ENCODE measurements at regions not wholly inside any gene's neighbourhood (a gene's known extent, or its start where the extent isn't known, plus 50 kb on each side); places are given as distances from the start of the nearest gene placed in this dataset.
"Not testable (repeated sequence)": the region's sequence is repeated elsewhere in the genome, so short reads cannot be mapped to it uniquely, and the experiment has no call there.

DNA sequence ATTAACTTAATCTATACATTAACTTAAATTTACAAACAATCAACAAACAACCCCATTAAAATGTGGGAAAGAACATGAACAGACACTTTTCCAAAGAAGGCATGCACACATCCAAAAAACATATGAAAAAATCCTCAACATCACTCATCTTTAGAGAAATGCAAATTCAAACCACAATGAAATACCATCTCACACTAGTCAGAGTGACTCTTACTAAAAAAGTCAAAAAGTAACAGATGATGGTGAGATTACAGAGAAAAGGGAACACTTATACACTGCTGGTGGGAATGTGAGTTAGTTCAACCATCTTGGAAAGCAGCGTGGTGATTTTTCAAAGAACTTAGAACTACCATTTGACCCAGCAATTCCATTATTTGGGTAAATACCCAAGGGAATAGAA lies 759.2 kb upstream of the SLITRK1 start:
- no peak for DNase-seq (ENCODE audit: low read depth in 2 of 3, low spot score in 2 of 3)

DNA sequence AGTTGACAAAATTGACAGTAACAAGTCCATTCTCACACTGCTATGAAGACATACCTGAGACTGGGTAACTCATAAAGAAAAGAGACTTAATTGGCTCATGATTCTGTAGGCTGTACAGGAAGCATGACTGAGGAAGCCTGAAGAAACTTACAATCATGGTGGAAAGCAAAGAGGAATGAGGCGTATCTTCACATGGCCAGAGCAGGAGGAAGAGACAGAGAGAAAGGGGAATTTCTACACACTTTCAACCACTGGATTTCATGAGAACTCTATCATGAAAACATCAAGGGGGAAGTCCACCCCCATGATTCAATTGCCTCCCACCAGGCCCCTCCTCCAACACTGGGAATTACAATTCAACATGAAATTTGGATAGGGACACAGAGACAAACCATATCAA lies 758.4 kb upstream of the SLITRK1 start:
- DNase-seq (ENCODE audit: low read depth in 2 of 3, low spot score in 2 of 3), result no peak

DNA sequence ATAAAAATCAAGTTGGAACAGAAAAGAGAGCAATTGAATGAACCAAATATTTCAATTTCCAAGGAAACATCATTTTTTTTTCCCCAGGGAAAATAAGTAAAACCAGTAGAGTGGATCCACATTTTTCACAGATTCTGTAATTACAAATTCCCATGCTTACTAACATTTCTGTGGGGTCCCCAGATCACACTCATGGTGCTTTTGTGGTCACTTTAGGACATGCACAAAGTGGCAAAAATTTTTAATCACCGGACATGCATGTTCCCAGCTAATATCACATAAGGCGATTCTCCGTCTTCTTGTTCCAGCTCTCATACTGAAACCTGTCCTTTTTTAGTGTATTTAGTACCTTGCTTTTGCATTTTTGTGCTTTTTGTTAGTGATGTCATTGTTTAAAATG lies 748.2 kb upstream of the SLITRK1 start:
- DNase-seq (ENCODE audit: low read depth in 2 of 3, low spot score in 2 of 3), result no peak

DNA sequence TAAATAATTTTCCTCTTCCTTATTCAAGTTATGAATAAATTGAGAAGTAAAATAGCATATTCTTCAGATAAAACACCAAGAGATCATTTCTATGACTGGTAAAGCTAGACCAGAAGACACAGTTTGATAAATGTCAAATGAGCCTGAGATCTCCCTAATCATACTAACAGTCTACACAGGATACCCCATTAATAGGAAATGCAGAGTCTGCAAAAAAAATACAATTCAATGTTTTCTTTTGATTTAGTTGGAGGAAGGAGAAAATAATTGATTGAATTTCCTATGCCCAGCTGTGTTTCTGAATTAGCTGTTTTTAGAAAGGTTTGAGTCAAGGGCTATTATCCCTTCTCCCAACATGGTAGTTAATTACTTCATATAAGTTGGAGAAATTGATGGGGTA lies 734.6 kb upstream of the SLITRK1 start:
- DNase-seq (ENCODE audit: low read depth in 2 of 3, low spot score in 2 of 3), result no peak

DNA sequence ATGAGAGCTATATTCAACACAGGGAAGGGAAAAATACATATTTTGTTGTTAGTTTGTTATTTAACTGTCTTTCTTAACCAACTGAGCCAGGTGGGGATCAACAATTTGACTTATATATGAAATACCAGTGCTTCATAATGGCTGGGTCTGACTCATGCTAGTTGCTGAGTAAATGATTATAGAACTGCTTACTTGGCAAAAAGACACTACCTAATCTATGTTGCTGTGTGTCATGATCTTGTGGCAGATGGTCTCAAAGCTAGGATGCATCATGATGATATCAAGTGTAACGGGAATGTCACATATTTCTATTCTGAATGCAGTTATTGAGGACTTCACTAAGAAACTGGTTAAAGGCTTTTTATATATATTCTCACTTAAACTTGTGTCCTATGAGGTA lies 727.4 kb upstream of the SLITRK1 start:
- DNase-seq (ENCODE audit: low read depth in 2 of 3, low spot score in 2 of 3), result no peak

DNA sequence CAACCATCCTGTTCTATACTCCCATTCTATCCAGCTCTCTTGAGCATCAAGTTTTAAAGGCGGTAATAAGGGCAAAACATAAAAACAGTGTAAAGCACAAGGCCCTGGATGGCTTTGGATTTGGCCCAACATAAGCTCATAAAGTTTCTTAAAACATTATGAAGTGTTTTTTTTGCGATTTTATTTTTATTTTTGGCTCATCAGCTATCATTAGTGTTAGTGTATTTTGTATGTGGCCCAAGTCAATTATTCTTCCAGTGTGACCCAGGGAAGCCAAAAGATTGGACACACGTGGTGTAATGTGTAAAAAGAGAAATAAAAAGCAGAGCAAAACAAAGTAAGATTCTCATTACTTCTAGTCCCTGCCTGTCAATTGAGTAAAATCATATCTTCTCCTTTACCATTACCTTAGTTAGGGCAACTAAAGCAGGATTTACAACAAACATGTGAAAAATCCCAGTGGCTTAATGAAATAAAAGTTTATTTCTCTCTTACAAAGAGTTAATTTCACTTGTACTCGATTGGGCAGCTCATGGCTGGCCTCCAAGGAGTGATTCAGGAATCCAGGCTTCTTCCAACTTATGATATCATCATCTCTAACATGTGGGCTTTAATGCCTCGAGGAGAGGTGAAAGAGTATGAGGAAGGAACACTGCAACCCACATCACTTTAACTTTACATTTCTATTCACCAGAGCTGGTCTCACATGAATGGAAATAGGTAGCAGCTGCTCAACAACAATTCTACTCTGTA lies 725.2 kb upstream of the SLITRK1 start:
- no peak for DNase-seq (ENCODE audit: low read depth in 2 of 3, low spot score in 2 of 3)

DNA sequence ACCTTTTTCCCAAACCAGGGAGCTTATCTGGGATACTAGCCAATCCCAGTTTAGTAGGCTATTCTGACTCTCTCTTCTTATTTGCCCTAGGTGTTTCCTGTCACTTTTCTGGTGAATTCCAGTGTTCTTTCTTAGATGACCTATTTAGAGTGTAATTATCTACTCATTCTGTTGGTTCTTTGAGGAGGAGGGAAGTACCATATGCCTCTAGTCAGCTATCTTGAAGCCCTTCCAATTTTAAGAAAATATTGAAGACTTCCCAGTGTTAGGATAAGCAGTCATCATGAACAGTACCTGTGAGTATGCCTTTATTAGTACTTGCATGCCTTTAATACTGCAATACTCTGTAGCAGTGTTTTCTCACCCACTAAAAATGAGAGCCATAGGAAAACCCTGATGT lies 724.3 kb upstream of the SLITRK1 start:
- no peak for DNase-seq (ENCODE audit: low read depth in 2 of 3, low spot score in 2 of 3)

DNA sequence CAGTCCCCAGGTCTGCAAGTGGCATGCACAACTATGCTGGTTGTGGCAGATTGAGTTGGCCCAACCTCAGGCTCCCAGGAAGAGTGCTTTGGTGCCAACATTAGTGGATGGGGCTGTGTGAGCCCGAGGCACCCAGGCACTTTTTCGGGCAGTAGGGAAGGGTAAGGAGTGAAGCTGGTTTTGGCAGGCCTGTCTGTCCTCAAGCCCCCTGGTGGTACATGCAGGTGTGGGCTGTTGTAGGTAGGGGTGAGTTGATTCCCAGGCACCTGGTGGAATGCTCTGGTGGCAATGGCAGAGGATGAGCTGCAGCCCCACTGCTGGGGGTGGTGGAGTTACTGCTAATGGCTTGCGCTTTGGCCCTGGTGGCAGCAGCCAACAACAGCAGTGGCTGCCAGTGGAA lies 723.7 kb upstream of the SLITRK1 start:
- DNase-seq (ENCODE audit: low read depth in 2 of 3, low spot score in 2 of 3), result no peak

DNA sequence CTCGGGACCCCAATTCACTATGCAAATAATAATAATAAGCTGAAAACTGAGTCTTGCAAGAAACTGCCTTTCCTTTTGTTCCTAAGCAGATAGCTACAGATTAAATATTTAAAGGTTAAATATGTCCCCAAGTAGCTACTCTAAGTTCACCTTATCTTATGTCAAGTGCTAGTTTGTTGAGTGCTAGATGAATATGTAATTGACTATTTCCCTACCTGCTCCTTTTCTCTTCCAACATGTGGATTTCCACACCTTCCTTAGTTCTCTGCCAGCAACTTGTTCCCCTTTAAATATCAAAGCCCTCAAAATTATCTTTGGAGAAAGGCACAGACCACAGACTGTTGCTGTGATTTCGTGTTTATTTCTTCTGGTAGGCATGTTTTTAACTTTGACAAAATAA lies 709.2 kb upstream of the SLITRK1 start:
- DNase-seq (ENCODE audit: low read depth in 2 of 3, low spot score in 2 of 3), result no peak

DNA sequence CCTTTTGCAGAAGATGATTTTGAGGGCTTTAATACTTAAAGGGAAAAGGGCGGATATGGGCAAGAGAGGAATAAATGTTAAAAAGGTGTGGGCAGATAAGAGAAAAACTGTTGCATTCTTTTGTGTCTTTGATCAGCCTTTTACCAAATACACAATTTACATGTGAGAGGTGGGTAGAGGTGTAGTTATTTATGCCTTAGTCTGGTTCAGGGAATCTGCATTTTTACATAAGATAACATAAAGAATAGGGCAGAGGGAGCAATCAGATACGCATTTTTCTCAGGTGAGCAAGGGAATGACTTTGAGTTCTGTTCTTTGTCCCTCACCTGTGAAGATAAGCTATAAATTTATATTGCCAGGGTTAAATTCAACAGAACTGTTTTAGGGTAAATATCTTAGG lies 708.4 kb upstream of the SLITRK1 start:
- DNase-seq (ENCODE audit: low read depth in 2 of 3, low spot score in 2 of 3), result no peak

DNA sequence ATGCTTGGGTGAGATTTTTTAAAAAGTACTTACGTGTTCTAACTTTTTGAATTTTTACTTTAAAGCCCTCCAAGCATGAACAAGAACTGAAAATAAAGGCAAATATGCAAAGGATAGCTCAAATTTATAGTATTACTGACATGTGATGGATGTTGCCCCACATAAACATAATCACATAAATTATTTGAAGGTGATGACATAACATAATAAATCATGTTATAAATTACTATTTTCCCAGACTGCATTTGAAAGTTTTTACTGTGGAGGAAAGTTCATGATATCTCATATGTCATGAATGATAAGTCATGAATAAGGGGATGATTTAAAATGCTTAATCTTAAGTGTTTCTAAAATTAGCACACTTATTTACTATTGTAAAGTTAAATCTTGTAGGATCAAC lies 705.7 kb upstream of the SLITRK1 start:
- no peak for DNase-seq (ENCODE audit: low read depth in 2 of 3, low spot score in 2 of 3)

DNA sequence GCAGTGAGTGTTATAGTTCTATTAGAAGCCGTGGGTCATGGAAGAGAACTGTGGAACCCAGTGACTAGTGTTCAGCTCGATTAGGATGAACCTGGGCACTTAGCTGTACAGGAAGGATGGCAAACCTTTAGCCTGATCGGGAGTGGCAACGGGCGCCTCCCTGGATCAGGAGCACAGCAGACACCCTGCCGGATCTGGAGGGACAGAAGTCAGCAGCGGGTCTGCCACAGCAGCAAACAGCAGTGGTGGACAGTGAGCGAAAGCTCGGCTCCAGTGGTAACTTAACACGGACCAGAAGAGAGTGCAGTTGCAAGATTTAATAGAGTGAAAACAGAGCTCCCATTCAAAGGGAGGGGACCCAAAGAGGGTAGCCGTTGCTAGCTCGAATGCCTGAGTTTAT lies 697.6 kb upstream of the SLITRK1 start:
- not testable (repeated sequence) for DNase-seq (ENCODE audit: low read depth in 2 of 3, low spot score in 2 of 3)

DNA sequence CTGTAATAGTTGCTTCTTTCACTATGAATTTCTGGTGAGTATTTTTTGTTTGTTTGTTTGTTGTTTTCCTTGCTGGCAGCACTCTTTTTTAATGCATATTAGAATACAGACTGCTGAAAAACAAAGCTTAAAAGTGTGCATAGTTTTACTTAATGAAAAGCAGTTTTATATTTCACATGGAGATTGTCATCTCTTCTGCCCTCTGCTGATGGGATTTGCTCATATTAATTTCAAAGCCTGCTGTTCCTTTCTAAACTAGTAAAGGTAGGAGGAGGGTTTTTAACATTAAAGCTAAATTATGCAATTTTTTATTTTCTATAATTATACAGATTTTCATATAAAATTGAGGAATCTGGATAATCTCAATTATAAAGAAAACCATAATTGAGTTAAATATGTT lies 692.6 kb upstream of the SLITRK1 start:
- no peak for DNase-seq (ENCODE audit: low read depth in 2 of 3, low spot score in 2 of 3)

DNA sequence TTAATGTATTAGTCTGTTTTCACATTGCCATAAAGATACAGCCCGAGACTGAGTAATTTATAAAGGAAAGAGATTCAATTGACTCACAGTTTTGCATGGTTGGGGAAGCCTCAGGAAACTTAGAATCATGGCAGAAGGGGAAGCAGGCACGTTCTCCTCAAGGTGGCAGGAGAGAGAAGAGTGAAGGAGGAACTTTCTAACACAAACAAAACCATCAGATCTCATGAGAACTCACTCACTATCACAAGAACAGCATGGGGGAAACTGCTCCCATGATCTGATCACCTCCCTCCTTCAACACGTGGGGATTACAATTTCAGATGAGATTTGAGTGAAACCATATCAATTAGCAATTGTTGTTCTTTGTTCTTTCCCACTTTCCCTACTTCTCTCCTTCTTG lies 689.0 kb upstream of the SLITRK1 start:
- DNase-seq (ENCODE audit: low read depth in 2 of 3, low spot score in 2 of 3), result no peak

DNA sequence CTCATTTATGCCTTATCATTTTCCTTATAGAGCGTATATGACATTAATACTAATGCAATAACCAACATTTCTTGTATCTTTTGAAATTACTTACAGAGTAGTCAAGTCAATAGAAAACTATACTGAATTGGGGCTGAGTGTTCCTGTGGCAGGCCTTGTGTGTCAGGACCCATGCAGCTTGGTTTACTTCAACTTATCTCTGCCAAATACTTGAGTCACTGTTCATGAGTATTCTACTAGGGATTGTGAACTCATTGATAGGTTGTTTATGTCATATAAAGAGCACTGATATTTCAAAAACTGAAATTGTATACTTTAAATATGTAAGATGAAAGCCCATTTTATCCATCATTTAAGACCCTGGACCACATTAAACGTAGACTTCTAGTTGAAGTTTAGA lies 688.6 kb upstream of the SLITRK1 start:
- DNase-seq (ENCODE audit: low read depth in 2 of 3, low spot score in 2 of 3), result no peak

DNA sequence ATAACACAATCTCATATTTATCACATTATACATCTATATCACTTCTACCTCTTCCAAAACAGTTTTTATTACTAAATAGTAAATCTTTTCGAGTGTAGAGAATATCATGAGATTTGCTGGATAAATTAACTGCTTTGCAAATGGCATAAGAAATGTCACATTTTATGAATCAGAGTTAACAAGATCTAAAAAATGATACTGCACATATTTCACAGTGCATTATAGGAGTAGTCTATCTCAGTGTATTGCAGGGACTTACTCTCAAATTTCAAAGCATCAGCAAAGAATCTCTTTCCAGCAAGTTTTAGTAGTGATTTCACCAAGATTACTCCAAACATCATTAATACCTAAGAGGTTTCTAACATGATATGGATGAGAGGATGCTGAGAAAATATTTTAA lies 687.1 kb upstream of the SLITRK1 start:
- DNase-seq (ENCODE audit: low read depth in 2 of 3, low spot score in 2 of 3), result no peak

DNA sequence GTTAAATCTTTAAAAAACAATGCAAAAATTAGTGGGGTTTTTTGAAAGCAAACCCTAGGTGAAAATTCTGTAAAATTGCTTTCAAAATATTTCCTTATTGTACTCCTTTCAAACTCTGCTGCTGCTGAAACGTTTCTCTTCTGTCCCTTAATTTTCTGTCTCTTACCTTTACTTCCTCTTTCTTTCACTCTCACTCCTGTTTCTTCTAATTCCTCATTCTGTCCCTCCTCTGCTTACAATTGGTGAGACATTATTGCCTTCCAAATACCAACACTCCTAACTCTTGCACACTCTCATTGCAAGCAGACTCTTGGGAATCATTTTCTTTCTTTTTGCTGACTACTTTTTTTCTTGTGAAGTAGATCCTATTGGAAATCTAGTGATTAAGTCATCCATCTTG lies 685.6 kb upstream of the SLITRK1 start:
- no peak for DNase-seq (ENCODE audit: low read depth in 2 of 3, low spot score in 2 of 3)

DNA sequence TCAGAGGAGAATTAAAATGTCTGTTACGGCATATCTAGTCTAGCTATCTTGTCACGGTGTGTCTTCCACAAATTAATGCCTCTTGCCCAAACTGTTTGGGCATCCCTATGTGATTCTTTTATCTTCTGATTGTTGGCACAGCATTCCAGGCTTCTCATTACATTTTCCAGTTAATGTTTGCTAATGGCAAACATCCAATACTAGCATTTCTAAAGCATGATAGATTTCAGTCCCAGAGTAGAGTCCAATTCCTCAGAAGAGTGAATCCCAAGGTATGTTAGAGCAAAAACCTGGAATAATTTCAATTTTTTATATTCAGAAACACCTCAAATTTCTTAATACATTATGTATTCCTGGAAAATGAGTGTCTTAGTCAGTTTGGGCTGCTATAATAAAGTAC lies 684.5 kb upstream of the SLITRK1 start:
- no peak for DNase-seq (ENCODE audit: low read depth in 2 of 3, low spot score in 2 of 3)

DNA sequence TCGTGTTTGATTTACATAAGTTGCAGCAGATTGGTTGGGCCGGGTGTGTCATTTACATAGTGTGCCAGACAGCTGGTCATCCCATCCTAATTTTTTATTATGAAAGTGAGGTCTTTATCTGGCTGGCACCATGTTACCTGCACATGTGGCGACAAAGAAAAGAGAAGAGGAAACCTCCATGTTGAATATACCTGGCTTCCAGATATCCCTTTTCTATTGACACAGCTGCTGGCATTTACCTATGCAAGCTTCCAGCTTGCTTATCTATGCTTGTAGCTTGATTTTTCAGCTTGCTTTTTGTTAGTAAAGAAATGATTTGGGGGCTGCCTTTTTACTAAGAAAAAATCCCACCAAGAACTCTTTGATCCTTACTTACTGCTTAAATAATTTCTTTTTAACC lies 681.3 kb upstream of the SLITRK1 start:
- no peak for DNase-seq (ENCODE audit: low read depth in 2 of 3, low spot score in 2 of 3)

DNA sequence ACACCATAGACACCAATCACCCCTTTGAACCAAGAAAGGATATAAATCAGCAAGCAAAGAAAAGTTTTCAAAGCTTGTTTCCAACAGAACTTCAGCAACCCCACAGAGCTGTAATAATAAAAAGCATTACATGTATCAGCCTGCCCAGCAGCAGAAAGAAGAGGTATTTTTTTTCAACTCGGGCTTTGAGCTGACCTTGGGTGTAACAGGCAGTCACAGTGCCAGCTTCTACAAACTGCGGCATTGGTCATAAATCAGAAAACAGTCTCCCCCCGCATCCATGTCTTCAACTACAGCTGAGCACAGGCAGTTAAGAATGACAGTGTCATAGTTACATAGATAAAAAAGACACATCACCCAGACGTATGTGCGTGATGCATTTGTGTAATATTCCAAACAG lies 671.0 kb upstream of the SLITRK1 start:
- no peak for DNase-seq (ENCODE audit: low read depth in 2 of 3, low spot score in 2 of 3)

DNA sequence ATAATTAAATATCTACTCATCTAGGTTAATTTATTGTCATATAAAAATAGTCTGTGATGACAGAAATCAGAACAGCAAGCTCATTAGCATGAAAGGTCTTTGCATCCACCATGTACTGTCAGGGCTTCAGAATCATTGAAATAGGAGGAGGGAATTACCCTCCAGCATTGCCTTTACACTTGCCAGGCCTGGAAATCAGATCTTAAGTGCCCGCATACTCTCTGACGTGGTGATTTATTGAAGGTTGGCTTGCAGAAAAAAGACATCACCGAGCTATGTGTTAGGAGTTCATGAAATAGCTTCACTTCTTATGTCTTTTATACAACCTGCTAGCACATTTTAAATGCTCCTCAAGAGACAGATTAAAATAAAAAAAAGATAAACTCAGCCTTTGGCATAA lies 661.7 kb upstream of the SLITRK1 start:
- DNase-seq (ENCODE audit: low read depth in 2 of 3, low spot score in 2 of 3), result no peak

DNA sequence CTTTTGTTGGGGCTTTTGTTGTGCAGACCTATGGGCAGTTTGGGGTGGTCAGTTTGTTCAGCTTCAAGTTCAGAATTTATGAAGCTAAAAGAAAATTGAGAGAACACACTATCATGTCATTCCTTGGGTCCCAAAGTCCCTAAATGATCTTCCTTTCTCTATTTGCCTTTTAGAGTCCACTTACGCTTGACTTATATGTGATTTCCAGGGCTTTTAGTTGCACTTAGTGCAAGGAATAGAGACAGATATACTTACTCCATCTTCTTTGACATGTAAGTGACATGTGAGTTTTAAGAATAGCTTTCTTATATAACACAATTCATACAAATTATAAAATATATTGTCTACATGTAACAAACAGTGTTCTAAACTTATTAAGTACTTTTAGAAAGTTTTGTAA lies 660.1 kb upstream of the SLITRK1 start:
- DNase-seq (ENCODE audit: low read depth in 2 of 3, low spot score in 2 of 3), result no peak

DNA sequence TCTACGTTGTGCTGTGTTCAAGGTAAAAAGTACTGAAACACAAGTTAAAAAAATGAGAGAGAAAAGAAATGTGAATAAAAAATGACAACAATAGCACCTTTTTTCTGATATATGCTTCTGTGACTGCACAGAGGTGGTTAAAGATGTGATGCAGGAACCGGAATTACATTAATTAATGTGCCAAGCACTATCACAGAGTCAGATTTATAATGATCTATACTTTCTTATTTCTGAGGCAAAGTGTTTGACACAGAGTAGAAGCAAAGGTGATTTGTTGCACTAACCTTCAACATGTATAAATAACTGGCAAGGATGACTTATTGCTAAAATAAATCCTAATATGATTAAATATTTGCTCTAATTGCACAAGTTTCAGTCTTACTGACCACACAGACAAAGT lies 654.6 kb upstream of the SLITRK1 start:
- no peak for DNase-seq (ENCODE audit: low read depth in 2 of 3, low spot score in 2 of 3)
